ENCODE measurements at regions not wholly inside any gene's neighbourhood (a gene's known extent, or its start where the extent isn't known, plus 50 kb on each side); places are given as distances from the start of the nearest gene placed in this dataset.

- TF ChIP-seq CTCF (IDR thresholded peaks at IDR 0.05) (no peak), POLR2A (IDR thresholded peaks at IDR 0.05) (no peak), POLR2AphosphoS5 (IDR thresholded peaks at IDR 0.05) (no peak), EP300 (IDR thresholded peaks at IDR 0.05) (no peak)
These were observed 286.2 kb upstream of the CXCR4 start for GRCh38 chr2:136404176-136404575.
